ENCODE measurements at regions not wholly inside any gene's neighbourhood (a gene's known extent, or its start where the extent isn't known, plus 50 kb on each side); places are given as distances from the start of the nearest gene placed in this dataset.

- DNase-seq = no peak
These were observed 125.7 kb upstream of the CDH5 start for GRCh38 chr16:66240631-66241395.

GRCh38 chr16:66240088-66240487 is 126.4 kb upstream of the CDH5 start:
- DNase-seq = no peak

- no peak for DNase-seq
These were observed 127.8 kb upstream of the CDH5 start for GRCh38 chr16:66238696-66239095.

DNA sequence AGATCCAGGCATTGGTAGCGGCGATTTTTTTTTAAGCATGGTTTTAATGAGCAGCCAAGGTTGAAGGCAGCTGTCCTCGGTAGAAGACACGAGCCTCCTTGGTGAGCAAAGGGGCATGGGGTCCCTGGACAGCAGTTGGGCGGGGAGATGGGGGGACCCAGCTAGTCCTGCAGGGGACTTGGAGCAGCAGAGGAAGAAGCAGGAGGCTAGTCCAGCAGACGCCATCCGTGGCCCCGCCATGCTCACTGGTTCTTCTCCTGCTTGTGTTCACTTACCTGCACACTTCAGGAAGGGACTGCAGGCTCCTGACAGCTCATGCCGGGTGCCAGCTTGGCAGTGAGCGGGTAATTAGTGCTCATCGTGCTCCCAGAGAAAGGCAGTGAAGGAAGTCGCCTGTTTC is 130.2 kb upstream of the CDH5 start:
- DNase-seq = no peak

GRCh38 chr16:66231452-66232160 is 134.9 kb upstream of the CDH5 start:
- no peak for DNase-seq

- DNase-seq = no peak
These were observed 136.8 kb upstream of the CDH5 start for GRCh38 chr16:66229651-66230050.

GRCh38 chr16:66228792-66229191 is 137.7 kb upstream of the CDH5 start:
- DNase-seq = no peak

DNA sequence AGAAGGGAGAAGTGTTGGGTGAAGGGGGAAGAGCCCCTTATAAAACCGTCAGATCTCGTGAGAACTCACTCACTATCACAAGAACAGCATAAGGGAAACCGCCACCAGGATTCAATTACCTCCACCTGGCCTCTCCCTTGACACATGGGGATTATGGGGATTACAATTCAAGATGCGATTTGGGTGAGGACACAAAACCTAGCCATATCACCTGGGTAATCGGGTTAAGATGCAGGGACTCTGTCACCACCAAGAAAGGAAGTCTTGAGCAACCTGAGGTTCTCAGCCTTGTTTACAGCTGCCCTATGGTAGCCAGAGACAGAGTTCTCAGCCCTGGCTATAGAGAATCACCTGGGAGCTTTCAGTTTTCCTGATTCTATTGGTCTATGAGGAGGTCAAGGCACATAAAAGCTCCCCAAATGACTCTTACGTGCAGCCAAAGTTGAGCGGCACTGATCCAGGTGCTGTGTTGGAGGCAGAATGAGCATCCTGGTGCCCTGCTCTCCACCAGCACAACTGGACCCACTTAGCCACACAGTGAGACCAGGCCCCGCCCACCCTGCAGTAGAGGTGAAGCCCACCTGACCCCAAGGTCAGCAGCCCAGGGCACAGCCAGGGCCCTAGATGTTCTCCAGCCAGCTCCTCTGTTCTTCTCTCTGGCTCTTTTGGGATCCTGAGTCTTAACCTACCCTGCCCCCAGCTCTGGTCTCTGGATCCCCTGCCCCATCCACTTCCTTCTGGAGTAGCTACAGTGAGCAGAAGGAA is 138.5 kb upstream of the CDH5 start:
- no peak for DNase-seq

- DNase-seq = no peak
These were observed 139.7 kb upstream of the CDH5 start for GRCh38 chr16:66226762-66227161.

DNA sequence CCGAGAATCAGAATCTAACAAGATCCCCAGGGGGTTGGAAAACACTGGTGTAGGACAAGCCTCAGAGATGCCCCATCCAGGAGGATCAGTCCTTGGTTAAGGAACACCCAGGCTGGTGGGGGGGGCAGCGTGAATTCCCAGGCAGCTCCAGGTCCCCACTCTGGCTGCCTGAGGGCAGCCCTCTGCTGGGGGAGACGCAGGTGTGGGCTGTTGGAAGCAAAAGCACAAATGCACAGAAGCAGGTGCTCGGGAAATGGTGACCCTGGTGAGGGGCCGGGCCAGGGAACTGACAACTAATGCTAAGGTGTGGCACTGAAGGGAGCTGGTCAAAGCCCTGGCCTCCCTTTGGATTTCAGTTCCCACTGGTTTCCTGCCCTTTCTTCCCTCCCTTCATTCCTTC is 140.8 kb upstream of the CDH5 start:
- DNase-seq = no peak

DNA sequence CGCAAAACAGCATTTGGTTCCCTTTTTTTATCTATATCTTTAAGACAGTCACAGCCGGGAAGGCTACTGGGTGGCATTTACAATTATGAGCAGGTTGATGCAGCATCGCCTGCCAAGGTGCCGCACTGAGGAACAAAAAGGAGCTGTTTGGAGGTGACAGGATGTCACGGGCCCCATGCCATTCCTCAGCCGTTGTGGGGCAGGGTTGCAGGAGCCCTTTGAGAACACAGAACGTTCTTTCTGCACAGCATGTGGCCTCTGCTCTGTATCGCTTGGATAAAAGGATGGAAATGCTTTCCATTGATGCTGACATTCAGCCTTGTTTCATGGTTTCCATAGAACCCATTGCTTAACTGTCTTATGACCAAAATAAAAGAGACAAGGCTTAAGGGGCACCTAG is 141.9 kb upstream of the CDH5 start:
- DNase-seq = peak; percentile 58

DNA sequence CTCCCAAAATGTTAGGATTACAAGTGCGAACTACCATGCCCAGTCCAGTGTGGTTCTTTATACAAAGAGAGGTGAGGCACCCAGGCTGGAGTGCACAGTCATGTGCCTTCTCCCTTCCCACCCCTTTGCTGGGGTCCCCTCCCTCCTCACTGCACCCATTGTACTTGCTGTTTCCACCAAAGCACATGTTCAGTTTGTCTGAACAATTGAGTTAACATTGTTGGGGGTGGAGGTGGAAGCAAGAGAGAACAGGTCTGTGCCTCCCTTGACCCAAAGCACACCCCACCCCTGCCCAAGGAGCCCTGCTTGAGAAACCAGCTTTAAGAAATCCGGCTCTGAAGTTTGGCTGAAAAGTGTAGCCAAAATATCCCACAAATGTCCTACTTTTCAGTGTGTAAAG is 142.3 kb upstream of the CDH5 start:
- DNase-seq = no peak

GRCh38 chr16:66223176-66223780 is 143.2 kb upstream of the CDH5 start:
- no peak for DNase-seq

DNA sequence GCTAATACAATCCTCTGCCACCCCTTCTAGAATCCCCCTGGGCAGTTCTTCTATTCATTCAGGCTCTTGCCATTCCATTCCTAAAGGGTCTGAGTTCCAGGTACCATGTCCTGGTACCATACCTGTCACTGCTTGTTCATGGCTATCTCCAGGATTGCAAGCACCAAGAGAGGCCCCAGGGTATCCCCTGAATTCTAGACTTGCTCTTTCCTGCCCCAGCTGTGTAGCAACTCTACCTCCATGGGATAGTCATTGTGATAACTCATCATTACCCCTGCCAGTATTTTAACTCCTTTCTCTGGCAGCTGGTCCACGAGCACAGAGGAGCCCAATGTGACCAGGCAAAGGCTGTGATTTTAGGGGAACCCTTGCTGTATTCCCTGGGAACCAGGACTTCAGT is 143.7 kb upstream of the CDH5 start:
- no peak for DNase-seq

- DNase-seq = peak; percentile 53
These were observed 145.8 kb upstream of the CDH5 start for GRCh38 chr16:66220702-66221101.

DNA sequence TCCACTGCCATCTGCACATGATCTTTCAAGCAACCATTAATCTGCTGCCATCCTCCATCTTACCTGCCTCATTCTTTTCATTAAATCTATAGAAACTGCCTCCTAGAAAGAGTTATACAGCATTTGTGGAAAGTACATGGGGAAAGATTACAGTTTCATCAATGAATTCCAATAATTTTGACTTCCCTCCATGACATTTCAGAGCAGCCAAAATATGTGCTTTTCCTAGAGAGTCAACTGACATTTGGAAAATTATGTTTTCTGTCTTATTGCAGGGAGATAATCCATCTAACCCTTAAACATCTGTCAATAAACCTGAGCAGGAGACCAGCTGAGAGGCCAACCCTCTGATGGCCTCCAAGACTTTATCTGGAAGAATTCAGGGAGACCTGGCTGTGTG is 147.0 kb upstream of the CDH5 start:
- DNase-seq = no peak

GRCh38 chr16:66212428-66212827 is 154.1 kb upstream of the CDH5 start:
- DNase-seq = no peak

DNA sequence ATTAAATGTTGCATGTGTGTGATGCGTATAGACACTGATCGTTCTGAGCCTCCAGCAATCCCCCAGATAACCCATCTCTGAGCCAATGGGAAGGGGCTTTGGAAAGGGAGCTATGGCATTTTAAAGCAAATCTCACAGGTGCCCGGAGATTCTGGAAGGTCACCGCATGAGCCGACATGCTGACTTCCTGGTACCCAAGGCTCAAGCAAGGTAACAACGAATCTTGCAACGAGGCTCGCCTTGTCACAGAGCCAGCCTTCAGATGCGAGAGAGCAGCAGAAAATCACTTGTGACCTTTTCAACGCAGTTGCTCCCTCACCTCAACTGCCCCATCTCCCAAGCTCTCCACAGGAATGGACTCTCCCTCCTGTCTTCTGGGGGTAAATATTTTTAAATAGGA is 154.8 kb upstream of the CDH5 start:
- DNase-seq = no peak

GRCh38 chr16:66207883-66208265 is 158.6 kb upstream of the CDH5 start:
- DNase-seq = no peak

DNA sequence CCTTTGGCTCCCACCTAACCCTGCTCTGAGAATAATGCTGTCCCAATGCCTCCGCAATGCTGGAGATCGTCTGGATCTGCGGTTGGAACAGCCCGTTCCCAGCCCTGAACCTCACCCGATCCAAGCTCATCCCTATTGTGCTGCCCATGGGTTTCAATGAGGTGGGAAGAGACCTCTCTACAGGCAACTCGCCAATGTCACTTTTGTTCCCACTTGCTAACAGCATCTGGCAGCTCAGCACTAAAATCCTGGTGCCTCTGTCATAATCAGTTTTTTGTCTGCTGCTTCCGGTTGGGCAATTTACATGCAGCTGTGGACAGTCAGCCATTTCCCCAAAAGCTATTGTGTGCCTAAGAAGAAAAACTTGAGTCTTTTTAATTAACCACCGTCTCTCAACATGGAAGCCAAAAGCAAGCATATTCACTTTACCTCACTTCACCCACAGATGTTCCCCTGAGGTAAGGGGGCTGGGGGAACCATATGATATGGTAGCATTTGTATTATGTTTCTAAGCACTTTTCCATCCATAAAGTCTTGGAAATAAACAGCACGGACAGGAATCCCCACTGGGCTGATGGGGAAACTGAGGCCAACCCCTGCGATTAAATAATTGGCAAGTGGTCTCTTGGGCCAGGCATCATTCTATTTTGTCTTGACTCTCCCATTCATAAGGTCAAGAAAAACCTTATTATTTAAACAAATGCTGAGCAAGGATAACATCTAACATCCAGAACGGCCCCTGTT is 159.2 kb upstream of the CDH5 start:
- DNase-seq = peak; percentile 34

- DNase-seq = no peak
These were observed 160.1 kb upstream of the CDH5 start for GRCh38 chr16:66206363-66206762.

All from retina (tissue), 1 donor.